HK-2 (cell line): ENCODE measurements at regions not wholly inside any gene's neighbourhood (a gene's known extent, or its start where the extent isn't known, plus 50 kb on each side); places are given as distances from the start of the nearest gene placed in this dataset.
"Not testable (repeated sequence)": the region's sequence is repeated elsewhere in the genome, so short reads cannot be mapped to it uniquely, and the experiment has no call there.

ENCODE experiments used
- DNase-seq: peaks from one replicate; pipeline ENCODE4 v3.0.0-alpha.2; 2018; ENCODE audit not compliant: unreplicated experiment

- DNase-seq = no peak
These were observed 174.8 kb downstream of the UTP18 start for GRCh38 chr17:51435171-51435552.

GRCh38 chr17:51435641-51436091 lies 175.3 kb downstream of the UTP18 start:
- DNase-seq = no peak

- DNase-seq = no peak
These were observed 179.3 kb downstream of the UTP18 start for GRCh38 chr17:51439395-51440229.

- DNase-seq = no peak
These were observed 181.1 kb downstream of the UTP18 start for GRCh38 chr17:51441431-51441830.

GRCh38 chr17:51442088-51442865 lies 181.9 kb downstream of the UTP18 start:
- no peak for DNase-seq

- no peak for DNase-seq
These were observed 183.3 kb downstream of the UTP18 start for GRCh38 chr17:51443646-51444045.

- DNase-seq = no peak
These were observed 185.6 kb downstream of the UTP18 start for GRCh38 chr17:51445946-51446345.

GRCh38 chr17:51454456-51454978 lies 194.2 kb downstream of the UTP18 start:
- no peak for DNase-seq

- no peak for DNase-seq
These were observed 194.9 kb downstream of the UTP18 start for GRCh38 chr17:51455211-51455610.

GRCh38 chr17:51455931-51456330 lies 195.6 kb downstream of the UTP18 start:
- no peak for DNase-seq

- DNase-seq = no peak
These were observed 196.6 kb downstream of the UTP18 start for GRCh38 chr17:51456942-51457341.

- peak; percentile 38 for DNase-seq
These were observed 201.2 kb downstream of the UTP18 start for GRCh38 chr17:51461578-51462004.

GRCh38 chr17:51463353-51463752 lies 203.0 kb downstream of the UTP18 start:
- DNase-seq = no peak

- no peak for DNase-seq
These were observed 207.0 kb downstream of the UTP18 start for GRCh38 chr17:51467336-51467735.

- no peak for DNase-seq
These were observed 212.4 kb downstream of the UTP18 start for GRCh38 chr17:51472670-51473205.

GRCh38 chr17:51474764-51475163 lies 214.4 kb downstream of the UTP18 start:
- DNase-seq = no peak

- DNase-seq = no peak
These were observed 215.4 kb downstream of the UTP18 start for GRCh38 chr17:51475730-51476129.

GRCh38 chr17:51479303-51479702 lies 219.0 kb downstream of the UTP18 start:
- DNase-seq = no peak

- DNase-seq = no peak
These were observed 221.0 kb downstream of the UTP18 start for GRCh38 chr17:51481370-51481769.

- DNase-seq = not testable (repeated sequence)
These were observed 221.9 kb downstream of the UTP18 start for GRCh38 chr17:51482248-51482647.

GRCh38 chr17:51486091-51486490 lies 225.7 kb downstream of the UTP18 start:
- DNase-seq = no peak

- DNase-seq = no peak
These were observed 226.7 kb downstream of the UTP18 start for GRCh38 chr17:51486885-51487520.
